Loucy (cell line): ENCODE measurements at regions not wholly inside any gene's neighbourhood (a gene's known extent, or its start where the extent isn't known, plus 50 kb on each side); places are given as distances from the start of the nearest gene placed in this dataset.

Source experiments
- EZH2phosphoT487 ChIP-seq: fragments of 200-600 bp; IDR thresholded peaks from 2 replicates; pipeline ENCODE4 v1.6.1; 2018; ENCODE audit warnings: antibody characterized with exemption, mild to moderate bottlenecking, moderate library complexity, borderline replicate concordance
- TF ChIP-seq, protein P1 (sequence below): fragments of 200-600 bp; sonication (generic); conservative IDR thresholded peaks from 2 replicates; pipeline ENCODE4 v1.5.1; 2014; ENCODE audit warnings: mild to moderate bottlenecking, antibody characterized with exemption, low read length

GRCh38 chr2:136582628-136583205 lies 182.6 kb upstream of the THSD7B start:
- TF ChIP-seq, protein P1, sequence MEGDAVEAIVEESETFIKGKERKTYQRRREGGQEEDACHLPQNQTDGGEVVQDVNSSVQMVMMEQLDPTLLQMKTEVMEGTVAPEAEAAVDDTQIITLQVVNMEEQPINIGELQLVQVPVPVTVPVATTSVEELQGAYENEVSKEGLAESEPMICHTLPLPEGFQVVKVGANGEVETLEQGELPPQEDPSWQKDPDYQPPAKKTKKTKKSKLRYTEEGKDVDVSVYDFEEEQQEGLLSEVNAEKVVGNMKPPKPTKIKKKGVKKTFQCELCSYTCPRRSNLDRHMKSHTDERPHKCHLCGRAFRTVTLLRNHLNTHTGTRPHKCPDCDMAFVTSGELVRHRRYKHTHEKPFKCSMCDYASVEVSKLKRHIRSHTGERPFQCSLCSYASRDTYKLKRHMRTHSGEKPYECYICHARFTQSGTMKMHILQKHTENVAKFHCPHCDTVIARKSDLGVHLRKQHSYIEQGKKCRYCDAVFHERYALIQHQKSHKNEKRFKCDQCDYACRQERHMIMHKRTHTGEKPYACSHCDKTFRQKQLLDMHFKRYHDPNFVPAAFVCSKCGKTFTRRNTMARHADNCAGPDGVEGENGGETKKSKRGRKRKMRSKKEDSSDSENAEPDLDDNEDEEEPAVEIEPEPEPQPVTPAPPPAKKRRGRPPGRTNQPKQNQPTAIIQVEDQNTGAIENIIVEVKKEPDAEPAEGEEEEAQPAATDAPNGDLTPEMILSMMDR = no peak
- TF ChIP-seq EZH2phosphoT487 = no peak
